ENCODE measurements at regions not wholly inside any gene's neighbourhood (a gene's known extent, or its start where the extent isn't known, plus 50 kb on each side); places are given as distances from the start of the nearest gene placed in this dataset.

GRCh38 chr3:161555320-161555719 is 58.7 kb downstream of the OTOL1 start:
- Mint-ChIP-seq H3K36me3 (no peaks in the 10 kb centered on the region), H3K4me3 (no peak overlapping the region), H3K9me3 (no peaks in the 10 kb centered on the region), H3K4me1 (no peaks in the 10 kb centered on the region), H3K27ac (no peak overlapping the region), H3K27me3 (no peaks in the 10 kb centered on the region)
- ATAC-seq: no peak

DNA sequence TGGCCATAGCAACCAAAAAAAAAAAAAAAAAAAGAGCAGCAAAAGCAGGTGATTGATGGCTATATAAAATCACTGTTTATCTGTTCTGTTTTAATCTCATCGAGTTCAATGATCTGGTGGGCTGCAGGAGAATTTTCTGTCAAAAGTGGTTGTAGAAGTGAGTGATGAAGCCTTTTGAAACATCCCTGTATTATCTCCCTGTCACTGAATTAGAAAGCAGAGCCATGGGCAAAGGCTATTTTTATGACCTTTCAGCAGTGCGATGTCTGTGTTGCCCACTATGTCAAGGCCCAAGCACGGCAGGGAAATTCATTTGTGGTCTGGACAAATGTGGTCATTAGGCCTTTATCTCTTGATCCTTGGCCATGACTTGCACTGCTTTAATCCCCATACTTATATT is 59.9 kb downstream of the OTOL1 start:
- Mint-ChIP-seq H3K9me3 (no peaks in the 10 kb centered on the region), H3K27ac (no peak overlapping the region), H3K4me3 (no peak overlapping the region), H3K27me3 (no peaks in the 10 kb centered on the region), H3K36me3 (no peaks in the 10 kb centered on the region), H3K4me1 (no peaks in the 10 kb centered on the region)
- ATAC-seq: no peak

DNA sequence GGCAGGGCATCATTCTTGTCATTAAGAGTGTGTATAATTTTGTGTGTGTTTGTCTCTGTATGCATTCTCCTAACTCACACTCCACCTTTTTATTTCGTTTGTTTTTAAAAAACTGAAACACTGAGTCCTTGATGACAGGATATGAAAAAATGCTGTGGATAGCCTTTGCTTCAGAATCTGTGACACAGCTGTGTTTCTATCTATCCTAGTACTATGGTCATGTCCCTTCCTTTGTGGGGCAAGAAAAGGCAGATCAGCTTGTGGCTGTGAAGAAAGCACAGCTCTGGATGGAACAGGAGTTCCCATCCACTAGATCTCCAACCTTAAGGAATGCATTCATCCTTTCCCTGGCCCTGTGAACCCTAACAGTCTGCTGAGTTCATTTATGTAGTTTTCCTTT is 60.3 kb downstream of the OTOL1 start:
- Mint-ChIP-seq H3K27me3 (no peaks in the 10 kb centered on the region), H3K4me1 (no peaks in the 10 kb centered on the region), H3K36me3 (no peaks in the 10 kb centered on the region), H3K4me3 (no peak overlapping the region), H3K9me3 (no peaks in the 10 kb centered on the region), H3K27ac (no peak overlapping the region)
- ATAC-seq: no peak

- no peak overlapping the region for H3K27ac Mint-ChIP-seq
- no peak overlapping the region for H3K4me3 Mint-ChIP-seq
- H3K36me3 Mint-ChIP-seq: no peaks in the 10 kb centered on the region
- H3K27me3 Mint-ChIP-seq: no peaks in the 10 kb centered on the region
- no peak for ATAC-seq
- no peaks in the 10 kb centered on the region for H3K4me1 Mint-ChIP-seq
- no peaks in the 10 kb centered on the region for H3K9me3 Mint-ChIP-seq
These were observed 61.0 kb downstream of the OTOL1 start for GRCh38 chr3:161557445-161558150.

- no peak overlapping the region for H3K4me3 Mint-ChIP-seq
- no peak overlapping the region for H3K27ac Mint-ChIP-seq
- no peaks in the 10 kb centered on the region for H3K9me3 Mint-ChIP-seq
- no peak for ATAC-seq
- no peaks in the 10 kb centered on the region for H3K27me3 Mint-ChIP-seq
- no peaks in the 10 kb centered on the region for H3K4me1 Mint-ChIP-seq
- H3K36me3 Mint-ChIP-seq: no peaks in the 10 kb centered on the region
These were observed 61.6 kb downstream of the OTOL1 start for GRCh38 chr3:161558236-161558635.

- H3K36me3 Mint-ChIP-seq: no peaks in the 10 kb centered on the region
- H3K4me1 Mint-ChIP-seq: no peaks in the 10 kb centered on the region
- no peaks in the 10 kb centered on the region for H3K27me3 Mint-ChIP-seq
- H3K4me3 Mint-ChIP-seq: no peak overlapping the region
- no peak for ATAC-seq
- H3K27ac Mint-ChIP-seq: no peak overlapping the region
- H3K9me3 Mint-ChIP-seq: no peaks in the 10 kb centered on the region
These were observed 62.8 kb downstream of the OTOL1 start for GRCh38 chr3:161559177-161559998.

GRCh38 chr3:161560008-161560637 is 63.5 kb downstream of the OTOL1 start:
- H3K9me3 Mint-ChIP-seq: no peaks in the 10 kb centered on the region
- H3K27me3 Mint-ChIP-seq: no peaks in the 10 kb centered on the region
- no peak for ATAC-seq
- no peaks in the 10 kb centered on the region for H3K36me3 Mint-ChIP-seq
- H3K27ac Mint-ChIP-seq: no peak overlapping the region
- no peak overlapping the region for H3K4me3 Mint-ChIP-seq
- no peaks in the 10 kb centered on the region for H3K4me1 Mint-ChIP-seq

GRCh38 chr3:161567577-161568361 is 71.2 kb downstream of the OTOL1 start:
- Mint-ChIP-seq H3K36me3 (no peaks in the 10 kb centered on the region), H3K4me3 (no peak overlapping the region), H3K27me3 (no peaks in the 10 kb centered on the region), H3K27ac (no peak overlapping the region), H3K4me1 (no peaks in the 10 kb centered on the region), H3K9me3 (no peaks in the 10 kb centered on the region)
- ATAC-seq: no peak

- H3K9me3 Mint-ChIP-seq: no peaks in the 10 kb centered on the region
- H3K4me1 Mint-ChIP-seq: no peaks in the 10 kb centered on the region
- no peak overlapping the region for H3K4me3 Mint-ChIP-seq
- no peaks in the 10 kb centered on the region for H3K27me3 Mint-ChIP-seq
- ATAC-seq: no peak
- H3K36me3 Mint-ChIP-seq: no peaks in the 10 kb centered on the region
- H3K27ac Mint-ChIP-seq: no peak overlapping the region
These were observed 72.1 kb downstream of the OTOL1 start for GRCh38 chr3:161568671-161569070.

GRCh38 chr3:161571951-161572350 is 75.3 kb downstream of the OTOL1 start:
- no peaks in the 10 kb centered on the region for H3K36me3 Mint-ChIP-seq
- H3K27me3 Mint-ChIP-seq: no peaks in the 10 kb centered on the region
- no peak overlapping the region for H3K4me3 Mint-ChIP-seq
- H3K9me3 Mint-ChIP-seq: no peaks in the 10 kb centered on the region
- no peaks in the 10 kb centered on the region for H3K4me1 Mint-ChIP-seq
- H3K27ac Mint-ChIP-seq: no peak overlapping the region
- ATAC-seq: no peak

DNA sequence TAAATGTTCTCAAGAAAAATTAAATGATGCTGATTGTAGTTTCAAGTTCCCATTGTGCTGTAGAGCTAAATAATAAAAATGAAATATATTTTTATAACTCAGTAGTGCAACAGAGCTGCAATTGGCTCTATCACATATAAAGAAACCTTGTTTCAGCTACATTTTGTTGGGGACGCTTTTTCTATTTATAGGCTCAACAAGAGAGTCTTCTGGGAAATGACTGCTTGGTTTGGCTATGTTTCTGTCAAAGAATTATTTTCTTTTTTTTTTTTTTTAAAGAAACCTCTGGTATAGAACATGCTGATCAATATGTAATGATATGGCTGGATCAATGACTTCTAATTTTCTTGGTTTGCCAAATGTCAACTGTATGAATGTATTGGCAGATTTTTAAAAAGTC is 76.5 kb downstream of the OTOL1 start:
- Mint-ChIP-seq H3K36me3 (no peaks in the 10 kb centered on the region), H3K27me3 (no peaks in the 10 kb centered on the region), H3K27ac (no peak overlapping the region), H3K4me1 (no peaks in the 10 kb centered on the region), H3K4me3 (no peak overlapping the region), H3K9me3 (no peaks in the 10 kb centered on the region)
- ATAC-seq: no peak

- no peaks in the 10 kb centered on the region for H3K36me3 Mint-ChIP-seq
- no peaks in the 10 kb centered on the region for H3K27me3 Mint-ChIP-seq
- H3K9me3 Mint-ChIP-seq: no peaks in the 10 kb centered on the region
- ATAC-seq: no peak
- H3K4me3 Mint-ChIP-seq: no peak overlapping the region
- H3K4me1 Mint-ChIP-seq: no peaks in the 10 kb centered on the region
- H3K27ac Mint-ChIP-seq: no peak overlapping the region
These were observed 79.3 kb downstream of the OTOL1 start for GRCh38 chr3:161575901-161576300.

DNA sequence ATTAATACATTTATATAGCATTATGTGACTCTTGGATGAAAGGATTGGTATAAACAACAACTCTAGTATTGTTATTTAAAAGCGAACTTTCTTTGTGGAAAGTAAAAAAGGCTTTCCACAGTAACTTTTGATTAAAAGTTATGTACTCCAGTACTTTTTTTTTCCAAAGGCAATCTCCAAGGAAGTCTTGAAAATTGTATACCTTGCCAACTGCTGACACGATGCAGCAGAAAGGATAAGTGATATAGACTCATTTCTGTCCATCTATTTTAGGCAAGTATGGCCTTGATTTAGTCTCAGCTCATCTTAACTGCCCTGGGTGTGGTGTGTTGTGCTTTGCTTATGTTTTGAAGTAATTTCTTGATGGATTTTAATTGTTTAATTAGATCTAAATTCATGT is 79.7 kb downstream of the OTOL1 start:
- ATAC-seq: no peak
- H3K9me3 Mint-ChIP-seq: no peaks in the 10 kb centered on the region
- no peaks in the 10 kb centered on the region for H3K27me3 Mint-ChIP-seq
- H3K36me3 Mint-ChIP-seq: no peaks in the 10 kb centered on the region
- H3K4me3 Mint-ChIP-seq: no peak overlapping the region
- no peak overlapping the region for H3K27ac Mint-ChIP-seq
- no peaks in the 10 kb centered on the region for H3K4me1 Mint-ChIP-seq

GRCh38 chr3:161576714-161577510 is 80.3 kb downstream of the OTOL1 start:
- H3K4me3 Mint-ChIP-seq: no peak overlapping the region

More at GRCh38 chr3:161576714-161577510, 80.3 kb downstream of the OTOL1 start:
- Mint-ChIP-seq H3K9me3 (no peaks in the 10 kb centered on the region), H3K27ac (no peak overlapping the region), H3K4me1 (no peaks in the 10 kb centered on the region), H3K27me3 (no peaks in the 10 kb centered on the region), H3K36me3 (no peaks in the 10 kb centered on the region)
- ATAC-seq: no peak

Data from stimulated activated memory B cell treated with anti-CD40 and anti-IgM and Interleukin-4, amounts not matched to agents 10 μg/mL and 1 μg/mL and 100 μg/mL, for 72 hours (primary cell).